ENCODE measurements at regions not wholly inside any gene's neighbourhood (a gene's known extent, or its start where the extent isn't known, plus 50 kb on each side); places are given as distances from the start of the nearest gene placed in this dataset.

GRCh38 chr10:21052072-21052708 is 155.1 kb upstream of the NEBL start:
- H3K36me3 ChIP-seq (replicated peaks; ENCODE audit: low read depth, low read length): no peaks in the 10 kb centered on the region
- no peaks in the 10 kb centered on the region for H3K9me3 ChIP-seq (ENCODE audit: insufficient read depth, low read length)
- H3K4me1 ChIP-seq (ENCODE audit: low read length): no peaks in the 10 kb centered on the region
- no peak overlapping the region for H3K4me3 ChIP-seq (ENCODE audit: low read length)
- H3K79me2 ChIP-seq (ENCODE audit: low read length): no peaks in the 10 kb centered on the region
- no peak overlapping the region for H2AFZ ChIP-seq (ENCODE audit: low read depth, low read length)
- no peak overlapping the region for H3K9ac ChIP-seq (ENCODE audit: low read length)
- no peak overlapping the region for H3K27ac ChIP-seq (ENCODE audit: low read length)
- H3K27me3 ChIP-seq (ENCODE audit: low read depth, low read length): no peaks in the 10 kb centered on the region
- no peak for TF ChIP-seq EZH2phosphoT487 (IDR thresholded peaks at IDR 0.05; ENCODE audit: low read depth)
- no peak for TF ChIP-seq CTCF (IDR thresholded peaks at IDR 0.05; ENCODE audit: low read depth, low read length)
- H4K20me1 ChIP-seq (ENCODE audit: insufficient read depth, low read length): no peaks in the 10 kb centered on the region
- no peak overlapping the region for H3K4me2 ChIP-seq (ENCODE audit: low read length)

GRCh38 chr10:21049482-21049881 is 152.4 kb upstream of the NEBL start:
- Histone ChIP-seq H3K9ac (ENCODE audit: low read length) (no peak overlapping the region), H3K27me3 (ENCODE audit: low read depth, low read length) (no peaks in the 10 kb centered on the region), H4K20me1 (ENCODE audit: insufficient read depth, low read length) (no peaks in the 10 kb centered on the region), H3K4me2 (ENCODE audit: low read length) (no peak overlapping the region), H3K36me3 (replicated peaks; ENCODE audit: low read depth, low read length) (no peaks in the 10 kb centered on the region), H3K9me3 (ENCODE audit: insufficient read depth, low read length) (no peaks in the 10 kb centered on the region), H3K27ac (ENCODE audit: low read length) (no peak overlapping the region), H3K4me1 (ENCODE audit: low read length) (no peaks in the 10 kb centered on the region), H3K4me3 (ENCODE audit: low read length) (no peak overlapping the region), H2AFZ (ENCODE audit: low read depth, low read length) (no peak overlapping the region), H3K79me2 (ENCODE audit: low read length) (no peaks in the 10 kb centered on the region)
- no peak for TF ChIP-seq CTCF (IDR thresholded peaks at IDR 0.05; ENCODE audit: low read depth, low read length)
- TF ChIP-seq EZH2phosphoT487 (IDR thresholded peaks at IDR 0.05; ENCODE audit: low read depth): no peak

GRCh38 chr10:21048068-21048467 is 151.0 kb upstream of the NEBL start:
- TF ChIP-seq EZH2phosphoT487 (IDR thresholded peaks at IDR 0.05; ENCODE audit: low read depth) (no peak), CTCF (IDR thresholded peaks at IDR 0.05; ENCODE audit: low read depth, low read length) (no peak)
- no peak overlapping the region for H3K4me2 ChIP-seq (ENCODE audit: low read length)

GRCh38 chr10:21047511-21047910 is 150.4 kb upstream of the NEBL start:
- Histone ChIP-seq H3K4me3 (ENCODE audit: low read length) (no peak overlapping the region), H3K9ac (ENCODE audit: low read length) (no peak overlapping the region), H3K27me3 (ENCODE audit: low read depth, low read length) (no peaks in the 10 kb centered on the region), H3K79me2 (ENCODE audit: low read length) (no peaks in the 10 kb centered on the region), H3K4me2 (ENCODE audit: low read length) (no peak overlapping the region), H3K36me3 (replicated peaks; ENCODE audit: low read depth, low read length) (no peaks in the 10 kb centered on the region), H4K20me1 (ENCODE audit: insufficient read depth, low read length) (no peaks in the 10 kb centered on the region), H3K4me1 (ENCODE audit: low read length) (no peaks in the 10 kb centered on the region), H2AFZ (ENCODE audit: low read depth, low read length) (no peak overlapping the region), H3K27ac (ENCODE audit: low read length) (no peak overlapping the region), H3K9me3 (ENCODE audit: insufficient read depth, low read length) (no peaks in the 10 kb centered on the region)
- TF ChIP-seq EZH2phosphoT487 (IDR thresholded peaks at IDR 0.05; ENCODE audit: low read depth): no peak

More at GRCh38 chr10:21048068-21048467, 151.0 kb upstream of the NEBL start:
- no peaks in the 10 kb centered on the region for H3K9me3 ChIP-seq (ENCODE audit: insufficient read depth, low read length)
- no peaks in the 10 kb centered on the region for H3K36me3 ChIP-seq (replicated peaks; ENCODE audit: low read depth, low read length)
- H3K27ac ChIP-seq (ENCODE audit: low read length): no peak overlapping the region
- no peaks in the 10 kb centered on the region for H3K4me1 ChIP-seq (ENCODE audit: low read length)
- H4K20me1 ChIP-seq (ENCODE audit: insufficient read depth, low read length): no peaks in the 10 kb centered on the region
- H3K79me2 ChIP-seq (ENCODE audit: low read length): no peaks in the 10 kb centered on the region
- no peak overlapping the region for H2AFZ ChIP-seq (ENCODE audit: low read depth, low read length)
- no peak overlapping the region for H3K4me3 ChIP-seq (ENCODE audit: low read length)
- no peak overlapping the region for H3K9ac ChIP-seq (ENCODE audit: low read length)
- no peaks in the 10 kb centered on the region for H3K27me3 ChIP-seq (ENCODE audit: low read depth, low read length)

All from OCI-LY3 (cell line).